ENCODE measurements at regions not wholly inside any gene's neighbourhood (a gene's known extent, or its start where the extent isn't known, plus 50 kb on each side); places are given as distances from the start of the nearest gene placed in this dataset.

- no peak for TF ChIP-seq POLR2A (IDR thresholded peaks at IDR 0.05)
- TF ChIP-seq, protein P1, sequence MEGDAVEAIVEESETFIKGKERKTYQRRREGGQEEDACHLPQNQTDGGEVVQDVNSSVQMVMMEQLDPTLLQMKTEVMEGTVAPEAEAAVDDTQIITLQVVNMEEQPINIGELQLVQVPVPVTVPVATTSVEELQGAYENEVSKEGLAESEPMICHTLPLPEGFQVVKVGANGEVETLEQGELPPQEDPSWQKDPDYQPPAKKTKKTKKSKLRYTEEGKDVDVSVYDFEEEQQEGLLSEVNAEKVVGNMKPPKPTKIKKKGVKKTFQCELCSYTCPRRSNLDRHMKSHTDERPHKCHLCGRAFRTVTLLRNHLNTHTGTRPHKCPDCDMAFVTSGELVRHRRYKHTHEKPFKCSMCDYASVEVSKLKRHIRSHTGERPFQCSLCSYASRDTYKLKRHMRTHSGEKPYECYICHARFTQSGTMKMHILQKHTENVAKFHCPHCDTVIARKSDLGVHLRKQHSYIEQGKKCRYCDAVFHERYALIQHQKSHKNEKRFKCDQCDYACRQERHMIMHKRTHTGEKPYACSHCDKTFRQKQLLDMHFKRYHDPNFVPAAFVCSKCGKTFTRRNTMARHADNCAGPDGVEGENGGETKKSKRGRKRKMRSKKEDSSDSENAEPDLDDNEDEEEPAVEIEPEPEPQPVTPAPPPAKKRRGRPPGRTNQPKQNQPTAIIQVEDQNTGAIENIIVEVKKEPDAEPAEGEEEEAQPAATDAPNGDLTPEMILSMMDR (IDR thresholded peaks at IDR 0.05 in 4 of 5, conservative IDR thresholded peaks at IDR 0.05 in 1 of 5), result no peak
Measured at GRCh38 chr13:63351081-63351480, 1935.4 kb upstream of the PCDH20 start.

All from gastrocnemius medialis (tissue), 4 donors.